ENCODE measurements at regions not wholly inside any gene's neighbourhood (a gene's known extent, or its start where the extent isn't known, plus 50 kb on each side); places are given as distances from the start of the nearest gene placed in this dataset.
A peak's percentile ranks its signal among the peaks of the same experiment; 100 is the strongest.

GRCh38 chr1:116287341-116288200 lies 85.5 kb upstream of the ATP1A1 start:
- CTCF ChIA-PET (ENCODE audit: partially characterized antibody) = interaction anchor here (1.1 kb wide), 1 partner anchor 9 kb away, joined by 3 read pairs; no protein-coding TSS in a partner anchor
- Histone ChIP-seq H3K27ac (ENCODE audit: low read depth, low read length) (no peak overlapping the region), H3K36me3 (ENCODE audit: insufficient read depth, low read length) (no peaks in the 10 kb centered on the region), H3K27me3 (ENCODE audit: insufficient read depth, low read length) (no peaks in the 10 kb centered on the region), H3K9me3 (ENCODE audit: control insufficient read depth in 1 of 2, low read length in 2 of 2) (no peaks in the 10 kb centered on the region), H3K4me3 (ENCODE audit: low read length in 2 of 2) (no peak overlapping the region), H3K4me1 (ENCODE audit: insufficient read depth, low read length) (no peaks in the 10 kb centered on the region)
- Mint-ChIP-seq H3K9me3 (peaks cover 0 to 6% (median under 1%) of the 10 kb centered on the region in 8 donors), H3K27me3 (peaks cover 0 to 2% of the 10 kb centered on the region in 2 donors), H3K4me3 (no peak overlapping the region), H3K36me3 (peaks cover 0 to 2% of the 10 kb centered on the region in 2 donors), H3K4me1 (peaks cover 0 to 2% (median under 1%) of the 10 kb centered on the region in 4 donors), H3K27ac (no peak overlapping the region)
- intact Hi-C loops (cut with micrococcal nuclease) = no loop called here
- DNase-seq = no peak
- POLR2A ChIA-PET (ENCODE audit: partially characterized antibody) = no interaction called here

- intact Hi-C loops (cut with micrococcal nuclease) = no loop called here
- no peak for DNase-seq
- Mint-ChIP-seq H3K9me3 (peaks cover 0 to 4% (median 0%) of the 10 kb centered on the region in 8 donors), H3K27me3 (peaks cover 0 to 2% of the 10 kb centered on the region in 2 donors), H3K36me3 (no peaks in the 10 kb centered on the region), H3K4me1 (peaks cover 0 to 2% (median under 1%) of the 10 kb centered on the region in 4 donors), H3K27ac (no peak overlapping the region), H3K4me3 (no peak overlapping the region)
- CTCF ChIA-PET (ENCODE audit: partially characterized antibody) = interaction anchor here (1.1 kb wide), 1 partner anchor 9 kb away, joined by 3 read pairs; no protein-coding TSS in a partner anchor
- POLR2A ChIA-PET (ENCODE audit: partially characterized antibody) = no interaction called here
- no peaks in the 10 kb centered on the region for H3K4me1 ChIP-seq (ENCODE audit: insufficient read depth, low read length)
- no peaks in the 10 kb centered on the region for H3K9me3 ChIP-seq (ENCODE audit: control insufficient read depth in 1 of 2, low read length in 2 of 2)
- no peak overlapping the region for H3K27ac ChIP-seq (ENCODE audit: low read depth, low read length)
- H3K36me3 ChIP-seq (ENCODE audit: insufficient read depth, low read length) = no peaks in the 10 kb centered on the region
- H3K4me3 ChIP-seq (ENCODE audit: low read length in 2 of 2) = no peak overlapping the region
- no peaks in the 10 kb centered on the region for H3K27me3 ChIP-seq (ENCODE audit: insufficient read depth, low read length)
Observed at GRCh38 chr1:116288201-116288598, 84.8 kb upstream of the ATP1A1 start.

GRCh38 chr1:116289193-116289592 lies 83.9 kb upstream of the ATP1A1 start:
- Mint-ChIP-seq H3K4me3 (no peak overlapping the region), H3K9me3 (peaks cover 0 to 4% (median 0%) of the 10 kb centered on the region in 8 donors), H3K27ac (no peak overlapping the region), H3K27me3 (peaks cover 0 to 2% of the 10 kb centered on the region in 2 donors), H3K36me3 (no peaks in the 10 kb centered on the region), H3K4me1 (peaks cover 0 to 2% (median under 1%) of the 10 kb centered on the region in 4 donors)
- H3K4me1 ChIP-seq (ENCODE audit: insufficient read depth, low read length) = no peaks in the 10 kb centered on the region
- no peaks in the 10 kb centered on the region for H3K36me3 ChIP-seq (ENCODE audit: insufficient read depth, low read length)
- no peaks in the 10 kb centered on the region for H3K9me3 ChIP-seq (ENCODE audit: control insufficient read depth in 1 of 2, low read length in 2 of 2)
- H3K4me3 ChIP-seq (ENCODE audit: low read length in 2 of 2) = no peak overlapping the region
- no peak for DNase-seq
- CTCF ChIA-PET (ENCODE audit: partially characterized antibody) = interaction anchor here (1.3 kb wide), 1 partner anchor 20 kb away, joined by 3 read pairs; no protein-coding TSS in a partner anchor
- H3K27ac ChIP-seq (ENCODE audit: low read depth, low read length) = no peak overlapping the region
- no peaks in the 10 kb centered on the region for H3K27me3 ChIP-seq (ENCODE audit: insufficient read depth, low read length)
- POLR2A ChIA-PET (ENCODE audit: partially characterized antibody) = no interaction called here
- intact Hi-C loops (cut with micrococcal nuclease) = no loop called here

- DNase-seq = no peak
- no peaks in the 10 kb centered on the region for H3K36me3 ChIP-seq (ENCODE audit: insufficient read depth, low read length)
- H3K9me3 ChIP-seq (ENCODE audit: control insufficient read depth in 1 of 2, low read length in 2 of 2) = no peaks in the 10 kb centered on the region
- H3K4me1 ChIP-seq (ENCODE audit: insufficient read depth, low read length) = no peaks in the 10 kb centered on the region
- Mint-ChIP-seq H3K4me1 (peaks cover 0 to 2% (median under 1%) of the 10 kb centered on the region in 4 donors), H3K27ac (no peak overlapping the region), H3K9me3 (peaks cover 0 to 4% (median 0%) of the 10 kb centered on the region in 8 donors), H3K27me3 (peaks cover 0 to 2% of the 10 kb centered on the region in 2 donors), H3K4me3 (no peak overlapping the region), H3K36me3 (no peaks in the 10 kb centered on the region)
- no peaks in the 10 kb centered on the region for H3K27me3 ChIP-seq (ENCODE audit: insufficient read depth, low read length)
- CTCF ChIA-PET (ENCODE audit: partially characterized antibody) = interaction anchor here (1.3 kb wide), 1 partner anchor 19 kb away, joined by 3 read pairs; no protein-coding TSS in a partner anchor
- no peak overlapping the region for H3K4me3 ChIP-seq (ENCODE audit: low read length in 2 of 2)
- POLR2A ChIA-PET (ENCODE audit: partially characterized antibody) = no interaction called here
- H3K27ac ChIP-seq (ENCODE audit: low read depth, low read length) = no peak overlapping the region
- intact Hi-C loops (cut with micrococcal nuclease) = no loop called here
Observed at GRCh38 chr1:116290085-116290705, 82.8 kb upstream of the ATP1A1 start.

GRCh38 chr1:116291024-116291423 lies 82.0 kb upstream of the ATP1A1 start:
- H3K27ac Mint-ChIP-seq = peak overlapping the region in 2 of 7 donors; percentile 11 to 26
- peaks cover 0 to 4% (median 0%) of the 10 kb centered on the region in 8 donors for H3K9me3 Mint-ChIP-seq

GRCh38 chr1:116292929-116293725 lies 79.9 kb upstream of the ATP1A1 start:
- Histone ChIP-seq H3K36me3 (ENCODE audit: insufficient read depth, low read length) (no peaks in the 10 kb centered on the region), H3K27me3 (ENCODE audit: insufficient read depth, low read length) (no peaks in the 10 kb centered on the region), H3K27ac (ENCODE audit: low read depth, low read length) (no peak overlapping the region), H3K9me3 (ENCODE audit: control insufficient read depth in 1 of 2, low read length in 2 of 2) (no peaks in the 10 kb centered on the region), H3K4me3 (ENCODE audit: low read length in 2 of 2) (no peak overlapping the region), H3K4me1 (ENCODE audit: insufficient read depth, low read length) (no peaks in the 10 kb centered on the region)
- H3K9me3 Mint-ChIP-seq = peaks cover 0 to 4% (median 0%) of the 10 kb centered on the region in 8 donors
- no peak for DNase-seq
- intact Hi-C loops (cut with micrococcal nuclease) = no loop called here
- no peak overlapping the region for H3K4me3 Mint-ChIP-seq
- ChIA-PET CTCF (ENCODE audit: partially characterized antibody) (no interaction called here), POLR2A (ENCODE audit: partially characterized antibody) (no interaction called here)
- H3K27ac Mint-ChIP-seq = no peak overlapping the region
- peaks cover 0 to 3% (median under 1%) of the 10 kb centered on the region in 4 donors for H3K4me1 Mint-ChIP-seq
- H3K36me3 Mint-ChIP-seq = no peaks in the 10 kb centered on the region
- peaks cover 0 to 2% of the 10 kb centered on the region in 2 donors for H3K27me3 Mint-ChIP-seq

More at GRCh38 chr1:116291024-116291423, 82.0 kb upstream of the ATP1A1 start:
- ChIA-PET CTCF (ENCODE audit: partially characterized antibody) (no interaction called here), POLR2A (ENCODE audit: partially characterized antibody) (no interaction called here)
- Histone ChIP-seq H3K4me3 (ENCODE audit: low read length in 2 of 2) (no peak overlapping the region), H3K4me1 (ENCODE audit: insufficient read depth, low read length) (no peaks in the 10 kb centered on the region), H3K9me3 (ENCODE audit: control insufficient read depth in 1 of 2, low read length in 2 of 2) (no peaks in the 10 kb centered on the region), H3K27me3 (ENCODE audit: insufficient read depth, low read length) (no peaks in the 10 kb centered on the region), H3K27ac (ENCODE audit: low read depth, low read length) (no peak overlapping the region), H3K36me3 (ENCODE audit: insufficient read depth, low read length) (no peaks in the 10 kb centered on the region)
- DNase-seq = no peak
- no peaks in the 10 kb centered on the region for H3K36me3 Mint-ChIP-seq
- H3K27me3 Mint-ChIP-seq = peaks cover 0 to 2% of the 10 kb centered on the region in 2 donors
- peaks cover 0 to 2% (median under 1%) of the 10 kb centered on the region in 4 donors for H3K4me1 Mint-ChIP-seq
- no peak overlapping the region for H3K4me3 Mint-ChIP-seq
- intact Hi-C loops (cut with micrococcal nuclease) = no loop called here
